Ovary (tissue), 3 donors: ENCODE measurements at regions not wholly inside any gene's neighbourhood (a gene's known extent, or its start where the extent isn't known, plus 50 kb on each side); places are given as distances from the start of the nearest gene placed in this dataset.

ENCODE experiments used
- CTCF ChIP-seq, 3 donors: fragments of 450-650 bp in 2 of 3; fragments of 200-600 bp in 1 of 3; IDR thresholded peaks; one replicate each; pipeline versions ENCODE4 v1.5.1 to v1.8.0; 2016 to 2022; ENCODE audit warnings: antibody characterized with exemption in 3 of 3, mild to moderate bottlenecking in 1 of 3
- EP300 ChIP-seq: sonication (generic); formaldehyde crosslinking; IDR thresholded peaks from one replicate; pipeline ENCODE4 v1.6.1; 2017; ENCODE audit warnings: antibody characterized with exemption
- POLR2A ChIP-seq: fragments of 450-650 bp; IDR thresholded peaks from one replicate; pipeline ENCODE4 v1.6.1; 2017; ENCODE audit warnings: antibody characterized with exemption, mild to moderate bottlenecking, moderate library complexity
- donor health status: DM: no; HTN: no; CAD: no.

- TF ChIP-seq CTCF (IDR thresholded peaks at IDR 0.05) (no peak), EP300 (no peak), POLR2A (no peak)
Observed at GRCh38 chr2:14536976-14537375, 95.5 kb upstream of the LRATD1 start.
